Gastroesophageal sphincter (tissue), 3 donors: ENCODE measurements at regions not wholly inside any gene's neighbourhood (a gene's known extent, or its start where the extent isn't known, plus 50 kb on each side); places are given as distances from the start of the nearest gene placed in this dataset.

ENCODE experiments used
- CTCF ChIP-seq, 4 experiments: fragments of 200-600 bp in 2 of 4; fragments of 450-650 bp in 2 of 4; sonication (generic) in 1 of 4; IDR thresholded peaks; one replicate each; pipeline ENCODE4 v1.5.1; 2017 to 2019; ENCODE audit warnings: antibody characterized with exemption in 4 of 4, mild to moderate bottlenecking in 2 of 4, moderate library complexity in 2 of 4
- POLR2A ChIP-seq, 2 donors: fragments of 450-650 bp; IDR thresholded peaks; one replicate each; pipeline ENCODE4 v1.6.1; 2017; ENCODE audit warnings: antibody characterized with exemption in 2 of 2, mild to moderate bottlenecking in 2 of 2, moderate library complexity in 1 of 2

- TF ChIP-seq CTCF (IDR thresholded peaks at IDR 0.05) (no peak), POLR2A (IDR thresholded peaks at IDR 0.05) (no peak)
Measured at GRCh38 chr7:115359119-115359518, 437.2 kb downstream of the MDFIC start.
